Tibial nerve (tissue), 4 donors: ENCODE measurements at regions not wholly inside any gene's neighbourhood (a gene's known extent, or its start where the extent isn't known, plus 50 kb on each side); places are given as distances from the start of the nearest gene placed in this dataset.

ENCODE experiments used
- EP300 ChIP-seq, 2 donors: sonication (generic); formaldehyde crosslinking; IDR thresholded peaks; one replicate each; pipeline ENCODE4 v1.6.1; 2017; ENCODE audit warnings: antibody characterized with exemption in 2 of 2, mild to moderate bottlenecking in 1 of 2
- POLR2A ChIP-seq, 2 donors: fragments of 450-650 bp; IDR thresholded peaks; one replicate each; pipeline ENCODE4 v1.6.1; 2017; ENCODE audit warnings: antibody characterized with exemption in 2 of 2, mild to moderate bottlenecking in 2 of 2, moderate library complexity in 2 of 2
- TF ChIP-seq, protein P1 (sequence below), 5 experiments: fragments of 200-600 bp in 3 of 5; fragments of 450-650 bp in 2 of 5; sonication (generic) in 3 of 5; IDR thresholded peaks; one replicate each; pipeline ENCODE4 v1.5.1; 2016 to 2019; ENCODE audit warnings: antibody characterized with exemption in 5 of 5, mild to moderate bottlenecking in 3 of 5, moderate library complexity in 2 of 5

DNA sequence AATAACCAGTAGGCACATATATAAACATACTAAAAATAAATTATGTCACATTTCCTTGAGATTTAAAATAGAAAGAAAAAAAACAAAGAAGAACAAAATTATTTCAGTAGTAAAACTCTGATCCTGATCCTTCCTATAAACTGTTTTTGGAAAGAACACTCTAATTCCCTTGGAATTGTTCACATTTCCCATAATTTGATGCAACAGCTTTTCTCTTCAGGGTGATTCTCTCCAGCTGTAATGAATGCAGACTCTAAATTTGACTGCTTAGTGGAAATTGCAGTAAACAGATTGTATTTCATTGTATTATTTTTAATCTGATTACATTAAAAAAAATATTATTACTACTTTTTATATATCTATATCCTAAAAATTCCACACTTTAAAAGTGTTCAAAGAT, 70.2 kb upstream of the ABI3BP start:
- TF ChIP-seq, protein P1, sequence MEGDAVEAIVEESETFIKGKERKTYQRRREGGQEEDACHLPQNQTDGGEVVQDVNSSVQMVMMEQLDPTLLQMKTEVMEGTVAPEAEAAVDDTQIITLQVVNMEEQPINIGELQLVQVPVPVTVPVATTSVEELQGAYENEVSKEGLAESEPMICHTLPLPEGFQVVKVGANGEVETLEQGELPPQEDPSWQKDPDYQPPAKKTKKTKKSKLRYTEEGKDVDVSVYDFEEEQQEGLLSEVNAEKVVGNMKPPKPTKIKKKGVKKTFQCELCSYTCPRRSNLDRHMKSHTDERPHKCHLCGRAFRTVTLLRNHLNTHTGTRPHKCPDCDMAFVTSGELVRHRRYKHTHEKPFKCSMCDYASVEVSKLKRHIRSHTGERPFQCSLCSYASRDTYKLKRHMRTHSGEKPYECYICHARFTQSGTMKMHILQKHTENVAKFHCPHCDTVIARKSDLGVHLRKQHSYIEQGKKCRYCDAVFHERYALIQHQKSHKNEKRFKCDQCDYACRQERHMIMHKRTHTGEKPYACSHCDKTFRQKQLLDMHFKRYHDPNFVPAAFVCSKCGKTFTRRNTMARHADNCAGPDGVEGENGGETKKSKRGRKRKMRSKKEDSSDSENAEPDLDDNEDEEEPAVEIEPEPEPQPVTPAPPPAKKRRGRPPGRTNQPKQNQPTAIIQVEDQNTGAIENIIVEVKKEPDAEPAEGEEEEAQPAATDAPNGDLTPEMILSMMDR (IDR thresholded peaks at IDR 0.05), result no peak
- TF ChIP-seq POLR2A (IDR thresholded peaks at IDR 0.05), result no peak
- TF ChIP-seq EP300 (IDR thresholded peaks at IDR 0.05), result no peak
